ENCODE measurements at regions not wholly inside any gene's neighbourhood (a gene's known extent, or its start where the extent isn't known, plus 50 kb on each side); places are given as distances from the start of the nearest gene placed in this dataset.

- H3K4me1 ChIP-seq (ENCODE audit: control insufficient read depth, insufficient read depth, low read length) = no peaks in the 10 kb centered on the region
- H3K9me3 ChIP-seq (ENCODE audit: control insufficient read depth, insufficient read depth, low read depth, low read length) = no peaks in the 10 kb centered on the region
- POLR2A ChIA-PET = no interaction called here
- CTCF ChIA-PET = interaction anchor here (0.6 kb wide), 1 partner anchor 469 kb away, joined by 3 read pairs; no protein-coding TSS in a partner anchor
- H3K4me3 ChIP-seq (ENCODE audit: low read depth, low read length) = no peak overlapping the region
- TF ChIP-seq ELK4 (IDR thresholded peaks at IDR 0.05; ENCODE audit: borderline replicate concordance, low read depth, low read length) (no peak), HOXC10 (CRISPR knock-in tag; IDR thresholded peaks at IDR 0.05) (no peak), ZNF791 (tag by site-specific recombination; IDR thresholded peaks at IDR 0.05) (no peak), ZNF157 (tag by site-specific recombination; IDR thresholded peaks at IDR 0.05) (no peak), ZNF311 (tag by site-specific recombination; IDR thresholded peaks at IDR 0.05; ENCODE audit: borderline replicate concordance) (no peak), ZNF580 (tag by site-specific recombination; IDR thresholded peaks at IDR 0.05) (no peak), AEBP2 (tag by site-specific recombination; IDR thresholded peaks at IDR 0.05; ENCODE audit: borderline replicate concordance) (no peak)
- no peaks in the 10 kb centered on the region for H3K36me3 ChIP-seq (ENCODE audit: control insufficient read depth in 2 of 2, insufficient read depth in 1 of 2, low read length in 2 of 2)
- no peak overlapping the region for H3K27ac ChIP-seq (ENCODE audit: extremely low read depth, low read depth, low read length)
Observed at GRCh38 chr3:22859618-22860017, 343.5 kb upstream of the UBE2E2 start.

- Histone ChIP-seq H3K36me3 (ENCODE audit: control insufficient read depth in 2 of 2, insufficient read depth in 1 of 2, low read length in 2 of 2) (no peaks in the 10 kb centered on the region), H3K9me3 (ENCODE audit: control insufficient read depth, insufficient read depth, low read depth, low read length) (no peaks in the 10 kb centered on the region), H3K27ac (ENCODE audit: extremely low read depth, low read depth, low read length) (no peak overlapping the region), H3K4me1 (ENCODE audit: control insufficient read depth, insufficient read depth, low read length) (no peaks in the 10 kb centered on the region), H3K4me3 (ENCODE audit: low read depth, low read length) (no peak overlapping the region)
- ChIA-PET CTCF (no interaction called here), POLR2A (no interaction called here)
- TF ChIP-seq ZNF302 (tag by site-specific recombination; IDR thresholded peaks at IDR 0.05; ENCODE audit: low read depth) (no peak), ZNF398 (tag by site-specific recombination; IDR thresholded peaks at IDR 0.05) (no peak), ZNF248 (tag by site-specific recombination; IDR thresholded peaks at IDR 0.05) (no peak), ZIC2 (tag by site-specific recombination; IDR thresholded peaks at IDR 0.05) (no peak), GLI4 (tag by site-specific recombination; IDR thresholded peaks at IDR 0.05) (no peak), ZNF211 (tag by site-specific recombination; IDR thresholded peaks at IDR 0.05; ENCODE audit: low read depth) (no peak), ZNF148 (tag by site-specific recombination; IDR thresholded peaks at IDR 0.05; ENCODE audit: borderline replicate concordance) (no peak)
Observed at GRCh38 chr3:22861426-22861825, 341.7 kb upstream of the UBE2E2 start.

GRCh38 chr3:22862111-22862510, 341.0 kb upstream of the UBE2E2 start:
- Histone ChIP-seq H3K9me3 (ENCODE audit: control insufficient read depth, insufficient read depth, low read depth, low read length) (no peaks in the 10 kb centered on the region), H3K36me3 (ENCODE audit: control insufficient read depth in 2 of 2, insufficient read depth in 1 of 2, low read length in 2 of 2) (no peaks in the 10 kb centered on the region), H3K4me1 (ENCODE audit: control insufficient read depth, insufficient read depth, low read length) (no peaks in the 10 kb centered on the region), H3K4me3 (ENCODE audit: low read depth, low read length) (no peak overlapping the region), H3K27ac (ENCODE audit: extremely low read depth, low read depth, low read length) (no peak overlapping the region)
- POLR2A ChIA-PET = no interaction called here
- CTCF ChIA-PET = no interaction called here
- TF ChIP-seq ZNF529 (tag by site-specific recombination; IDR thresholded peaks at IDR 0.05; ENCODE audit: insufficient replicate concordance) = no peak
- TF ChIP-seq ZNF169 (tag by site-specific recombination; IDR thresholded peaks at IDR 0.05) = no peak
- TF ChIP-seq ZNF221 (tag by site-specific recombination; IDR thresholded peaks at IDR 0.05; ENCODE audit: borderline replicate concordance) = no peak
- TF ChIP-seq ZSCAN30 (tag by site-specific recombination; IDR thresholded peaks at IDR 0.05) = no peak
- TF ChIP-seq GLIS2 (tag by site-specific recombination; IDR thresholded peaks at IDR 0.05) = no peak
- no peak for TF ChIP-seq ZNF514 (tag by site-specific recombination; IDR thresholded peaks at IDR 0.05)
- no peak for TF ChIP-seq ZNF140 (tag by site-specific recombination; IDR thresholded peaks at IDR 0.05)
- TF ChIP-seq ZNF350 (tag by site-specific recombination; IDR thresholded peaks at IDR 0.05) = no peak
- no peak for TF ChIP-seq ZNF530 (tag by site-specific recombination; IDR thresholded peaks at IDR 0.05; ENCODE audit: low read depth)
- TF ChIP-seq ZNF585B (tag by site-specific recombination; IDR thresholded peaks at IDR 0.05) = no peak
- TF ChIP-seq ZNF391 (tag by site-specific recombination; IDR thresholded peaks at IDR 0.05; ENCODE audit: borderline replicate concordance, low read depth) = no peak
- TF ChIP-seq ZNF184 (tag by site-specific recombination; IDR thresholded peaks at IDR 0.05) = no peak

All from HEK293 (cell line).